AG04449 (cell line): ENCODE measurements at regions not wholly inside any gene's neighbourhood (a gene's known extent, or its start where the extent isn't known, plus 50 kb on each side); places are given as distances from the start of the nearest gene placed in this dataset.
"Not testable (repeated sequence)": the region's sequence is repeated elsewhere in the genome, so short reads cannot be mapped to it uniquely, and the experiment has no call there.

Experiments used
- CTCF ChIA-PET: fragments of 350-600 bp; formaldehyde crosslinking; extraction: SDS; loops from one replicate; lab custom pipeline; 2021; ENCODE audit warnings: antibody characterized with exemption; lab: Yijun Ruan, JAX
- POLR2A ChIA-PET: fragments of 400-600, 350-600 bp; formaldehyde crosslinking; extraction: SDS; loops from one replicate; lab custom pipeline; 2020; ENCODE audit warnings: antibody characterized with exemption, inconsistent platforms; lab: Yijun Ruan, JAX
- DNase-seq: peaks from one replicate; pipeline ENCODE4 v3.0.0-alpha.2; 2010; ENCODE audit warnings: low read depth, low spot score
- H3K4me3 ChIP-seq: 2 replicates; pipeline ENCODE4 v1.5.1; 2011; ENCODE audit warnings: low read depth, mild to moderate bottlenecking, control low read depth, low read length
- CTCF ChIP-seq: IDR thresholded peaks from one replicate; pipeline ENCODE4 v1.5.1; 2011; ENCODE audit warnings: mild to moderate bottlenecking, moderate library complexity, low read length, control low read depth, inconsistent platforms; ENCODE audit not compliant: insufficient read depth; ENCODE audit errors: missing control alignments

- CTCF ChIA-PET, result no interaction called here
Measured at GRCh38 chr13:87961546-87961945, 290.4 kb downstream of the SLITRK5 start.

GRCh38 chr13:87972568-87972967, 301.4 kb downstream of the SLITRK5 start:
- H3K4me3 ChIP-seq, result no peak overlapping the region
- DNase-seq, result no peak
- ChIA-PET POLR2A (no interaction called here), CTCF (no interaction called here)
- TF ChIP-seq CTCF, result no peak

More at GRCh38 chr13:87961546-87961945, 290.4 kb downstream of the SLITRK5 start:
- no peak for DNase-seq
- no peak overlapping the region for H3K4me3 ChIP-seq
- TF ChIP-seq CTCF, result no peak
- POLR2A ChIA-PET, result no interaction called here

GRCh38 chr13:87975035-87975434, 303.9 kb downstream of the SLITRK5 start:
- DNase-seq, result no peak
- ChIA-PET CTCF (no interaction called here), POLR2A (no interaction called here)
- TF ChIP-seq CTCF, result no peak
- no peak overlapping the region for H3K4me3 ChIP-seq

GRCh38 chr13:87976650-87977049, 305.5 kb downstream of the SLITRK5 start:
- POLR2A ChIA-PET, H3K4me3 ChIP-seq, DNase-seq, CTCF ChIA-PET: not testable (repeated sequence)

- no peak overlapping the region for H3K4me3 ChIP-seq
- DNase-seq, result no peak
- POLR2A ChIA-PET, result no interaction called here
- TF ChIP-seq CTCF, result no peak
- CTCF ChIA-PET, result no interaction called here
Measured at GRCh38 chr13:87981416-87981815, 310.2 kb downstream of the SLITRK5 start.

- ChIA-PET CTCF (no interaction called here), POLR2A (no interaction called here)
- H3K4me3 ChIP-seq, result no peak overlapping the region
- TF ChIP-seq CTCF, result no peak
- DNase-seq, result no peak
Measured at GRCh38 chr13:87982400-87982799, 311.2 kb downstream of the SLITRK5 start.

- no peak overlapping the region for H3K4me3 ChIP-seq
- no peak for DNase-seq
- ChIA-PET CTCF (no interaction called here), POLR2A (no interaction called here)
- no peak for TF ChIP-seq CTCF
Measured at GRCh38 chr13:87986639-87987250, 315.6 kb downstream of the SLITRK5 start.
